ENCODE measurements at regions not wholly inside any gene's neighbourhood (a gene's known extent, or its start where the extent isn't known, plus 50 kb on each side); places are given as distances from the start of the nearest gene placed in this dataset.

DNA sequence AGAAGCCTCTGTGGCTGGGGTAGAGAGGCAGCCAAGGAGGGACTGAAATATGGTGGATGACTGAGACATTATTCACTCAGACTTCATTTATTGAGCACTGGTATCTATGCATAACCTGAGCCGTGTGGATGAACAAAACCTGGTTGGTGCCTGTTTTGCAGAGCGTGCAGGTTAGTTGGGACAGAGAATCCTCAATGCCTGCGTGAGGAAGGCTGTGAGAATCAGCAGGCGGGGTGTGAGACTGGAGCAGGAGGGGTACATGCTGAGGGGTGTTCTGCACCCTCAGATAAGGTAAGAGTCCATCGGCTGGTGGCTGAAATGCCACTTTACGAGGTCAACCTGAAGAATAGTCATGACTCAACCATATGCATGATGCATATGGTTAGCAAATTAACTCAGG is 271.6 kb downstream of the MED10 start:
- TF ChIP-seq POLR2AphosphoS5 (IDR thresholded peaks at IDR 0.05) = no peak
- TF ChIP-seq, protein P1, sequence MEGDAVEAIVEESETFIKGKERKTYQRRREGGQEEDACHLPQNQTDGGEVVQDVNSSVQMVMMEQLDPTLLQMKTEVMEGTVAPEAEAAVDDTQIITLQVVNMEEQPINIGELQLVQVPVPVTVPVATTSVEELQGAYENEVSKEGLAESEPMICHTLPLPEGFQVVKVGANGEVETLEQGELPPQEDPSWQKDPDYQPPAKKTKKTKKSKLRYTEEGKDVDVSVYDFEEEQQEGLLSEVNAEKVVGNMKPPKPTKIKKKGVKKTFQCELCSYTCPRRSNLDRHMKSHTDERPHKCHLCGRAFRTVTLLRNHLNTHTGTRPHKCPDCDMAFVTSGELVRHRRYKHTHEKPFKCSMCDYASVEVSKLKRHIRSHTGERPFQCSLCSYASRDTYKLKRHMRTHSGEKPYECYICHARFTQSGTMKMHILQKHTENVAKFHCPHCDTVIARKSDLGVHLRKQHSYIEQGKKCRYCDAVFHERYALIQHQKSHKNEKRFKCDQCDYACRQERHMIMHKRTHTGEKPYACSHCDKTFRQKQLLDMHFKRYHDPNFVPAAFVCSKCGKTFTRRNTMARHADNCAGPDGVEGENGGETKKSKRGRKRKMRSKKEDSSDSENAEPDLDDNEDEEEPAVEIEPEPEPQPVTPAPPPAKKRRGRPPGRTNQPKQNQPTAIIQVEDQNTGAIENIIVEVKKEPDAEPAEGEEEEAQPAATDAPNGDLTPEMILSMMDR (IDR thresholded peaks at IDR 0.05) = no peak
- TF ChIP-seq EP300 (IDR thresholded peaks at IDR 0.05) = no peak
- TF ChIP-seq POLR2A (IDR thresholded peaks at IDR 0.05) = no peak

All from sigmoid colon (tissue), 4 donors.